GM12891 (cell line): ENCODE measurements at regions not wholly inside any gene's neighbourhood (a gene's known extent, or its start where the extent isn't known, plus 50 kb on each side); places are given as distances from the start of the nearest gene placed in this dataset.

Source experiments
- POLR2A ChIP-seq: IDR thresholded peaks from 2 replicates; pipeline ENCODE4 v1.6.1; 2011; ENCODE audit warnings: low read depth, low read length, control low read depth
- POLR2AphosphoS5 ChIP-seq: IDR thresholded peaks from 2 replicates; pipeline ENCODE4 v1.6.1; 2011; ENCODE audit warnings: low read depth, low read length, control low read depth
- SPI1 ChIP-seq: IDR thresholded peaks from 2 replicates; pipeline ENCODE4 v1.6.1; 2011; ENCODE audit warnings: low read depth, low read length, control low read depth

DNA sequence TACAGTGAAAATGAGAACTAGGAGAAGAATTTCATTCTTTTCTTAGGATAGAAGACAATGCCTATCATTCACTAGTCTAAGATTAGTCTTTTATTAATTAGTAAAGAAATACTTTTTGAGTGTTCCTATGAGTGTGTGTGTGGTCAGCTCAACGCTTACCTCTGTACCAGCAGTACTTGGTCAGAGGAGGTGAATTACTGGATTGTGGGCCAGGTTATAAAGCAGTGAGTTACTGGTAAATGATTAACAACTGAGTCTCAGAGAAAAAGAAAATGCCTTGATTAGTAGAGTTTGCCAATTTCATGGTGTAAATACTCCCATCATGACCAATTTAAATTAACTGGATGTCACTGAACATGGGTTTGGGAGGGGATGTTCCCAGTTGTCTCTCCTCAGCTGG, 444.6 kb downstream of the STIM2 start:
- TF ChIP-seq POLR2A = no peak
- TF ChIP-seq POLR2AphosphoS5 = no peak
- TF ChIP-seq SPI1 = no peak
